ENCODE measurements at regions not wholly inside any gene's neighbourhood (a gene's known extent, or its start where the extent isn't known, plus 50 kb on each side); places are given as distances from the start of the nearest gene placed in this dataset.

DNA sequence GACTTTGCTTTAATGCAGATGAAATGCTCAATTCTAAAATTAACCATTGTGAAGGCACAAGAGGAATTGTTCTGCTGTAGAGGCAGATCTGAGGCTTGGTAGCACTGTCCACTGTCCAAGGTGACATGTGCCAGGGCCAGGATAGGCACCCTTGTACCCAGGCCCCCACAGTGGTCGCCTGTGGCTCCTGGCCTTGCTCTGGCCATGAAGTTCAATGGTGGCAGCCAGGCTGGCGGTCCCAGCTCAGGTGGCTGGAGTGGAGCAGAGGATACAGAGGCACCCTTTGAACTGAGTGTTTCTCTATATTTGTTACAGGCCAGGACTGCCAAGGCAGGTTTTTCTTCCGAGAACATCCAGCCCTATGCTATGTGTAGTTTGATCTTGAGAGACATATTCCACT lies 102.6 kb downstream of the PTGS2 start:
- no peak for TF ChIP-seq FOXP2 (optimal IDR thresholded peaks at IDR 0.05; ENCODE audit: control extremely low read depth, extremely low read length, insufficient read depth)
- no peak for TF ChIP-seq EZH2 (IDR thresholded peaks at IDR 0.05)
- no peak for TF ChIP-seq POLR2AphosphoS5 (IDR thresholded peaks at IDR 0.05; ENCODE audit: borderline replicate concordance, low read depth, low read length)
